Tibial nerve (tissue), 4 donors: ENCODE measurements at regions not wholly inside any gene's neighbourhood (a gene's known extent, or its start where the extent isn't known, plus 50 kb on each side); places are given as distances from the start of the nearest gene placed in this dataset.

Experiments used
- EP300 ChIP-seq, 2 donors: sonication (generic); formaldehyde crosslinking; IDR thresholded peaks; one replicate each; pipeline ENCODE4 v1.6.1; 2017; ENCODE audit warnings: antibody characterized with exemption in 2 of 2, mild to moderate bottlenecking in 1 of 2
- POLR2A ChIP-seq, 2 donors: fragments of 450-650 bp; IDR thresholded peaks; one replicate each; pipeline ENCODE4 v1.6.1; 2017; ENCODE audit warnings: antibody characterized with exemption in 2 of 2, mild to moderate bottlenecking in 2 of 2, moderate library complexity in 2 of 2
- TF ChIP-seq, protein P1 (sequence below), 5 experiments: fragments of 200-600 bp in 3 of 5; fragments of 450-650 bp in 2 of 5; sonication (generic) in 3 of 5; IDR thresholded peaks; one replicate each; pipeline ENCODE4 v1.5.1; 2016 to 2019; ENCODE audit warnings: antibody characterized with exemption in 5 of 5, mild to moderate bottlenecking in 3 of 5, moderate library complexity in 2 of 5

DNA sequence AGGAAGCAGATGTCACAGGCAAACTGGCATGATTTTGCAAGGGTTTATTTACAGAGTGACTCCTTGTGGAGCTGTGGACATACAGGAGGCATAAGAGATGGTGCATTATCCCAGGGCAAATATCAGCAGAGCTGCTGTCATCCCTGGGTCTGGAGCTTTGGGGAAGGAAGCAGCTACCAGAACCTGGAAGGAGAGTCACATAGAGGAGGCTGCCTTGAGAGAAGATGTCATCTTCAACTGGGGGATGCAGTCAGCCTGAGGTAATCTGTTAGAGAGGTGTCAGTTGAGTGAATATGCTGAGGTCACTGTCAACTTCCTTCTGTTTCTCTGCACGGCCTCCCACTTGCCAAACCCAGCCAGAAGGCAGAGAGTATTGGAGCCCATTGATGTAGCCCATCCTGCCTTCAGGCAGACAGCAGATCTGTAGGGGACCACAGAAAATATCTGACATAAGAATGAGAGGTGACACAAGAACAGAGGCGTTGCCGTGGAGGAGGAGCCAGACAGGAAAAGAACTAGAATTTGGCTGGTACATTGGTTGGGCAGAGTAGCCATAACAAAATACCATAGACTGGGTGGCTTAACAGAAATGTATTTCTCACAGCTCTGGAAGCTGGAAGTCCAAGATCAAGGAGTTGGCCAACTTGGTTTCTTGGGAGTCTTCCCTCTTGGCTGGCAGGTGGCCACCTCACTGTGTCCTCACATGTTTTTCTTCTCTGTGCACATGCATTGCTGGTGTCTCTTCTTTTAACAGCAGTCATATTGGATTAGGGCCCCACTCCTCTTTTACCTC is 102.8 kb downstream of the SNX18 start:
- TF ChIP-seq, protein P1, sequence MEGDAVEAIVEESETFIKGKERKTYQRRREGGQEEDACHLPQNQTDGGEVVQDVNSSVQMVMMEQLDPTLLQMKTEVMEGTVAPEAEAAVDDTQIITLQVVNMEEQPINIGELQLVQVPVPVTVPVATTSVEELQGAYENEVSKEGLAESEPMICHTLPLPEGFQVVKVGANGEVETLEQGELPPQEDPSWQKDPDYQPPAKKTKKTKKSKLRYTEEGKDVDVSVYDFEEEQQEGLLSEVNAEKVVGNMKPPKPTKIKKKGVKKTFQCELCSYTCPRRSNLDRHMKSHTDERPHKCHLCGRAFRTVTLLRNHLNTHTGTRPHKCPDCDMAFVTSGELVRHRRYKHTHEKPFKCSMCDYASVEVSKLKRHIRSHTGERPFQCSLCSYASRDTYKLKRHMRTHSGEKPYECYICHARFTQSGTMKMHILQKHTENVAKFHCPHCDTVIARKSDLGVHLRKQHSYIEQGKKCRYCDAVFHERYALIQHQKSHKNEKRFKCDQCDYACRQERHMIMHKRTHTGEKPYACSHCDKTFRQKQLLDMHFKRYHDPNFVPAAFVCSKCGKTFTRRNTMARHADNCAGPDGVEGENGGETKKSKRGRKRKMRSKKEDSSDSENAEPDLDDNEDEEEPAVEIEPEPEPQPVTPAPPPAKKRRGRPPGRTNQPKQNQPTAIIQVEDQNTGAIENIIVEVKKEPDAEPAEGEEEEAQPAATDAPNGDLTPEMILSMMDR (IDR thresholded peaks at IDR 0.05): no peak
- TF ChIP-seq EP300 (IDR thresholded peaks at IDR 0.05) (no peak), POLR2A (IDR thresholded peaks at IDR 0.05) (no peak)
